ENCODE measurements at regions not wholly inside any gene's neighbourhood (a gene's known extent, or its start where the extent isn't known, plus 50 kb on each side); places are given as distances from the start of the nearest gene placed in this dataset.

GRCh38 chr12:93151079-93151762 lies 222.1 kb upstream of the EEA1 start:
- peaks cover 7% of the 10 kb centered on the region for H3K4me1 ChIP-seq (ENCODE audit: insufficient read depth, low read length, poor library complexity, severe bottlenecking)
- H3K27me3 ChIP-seq (replicated peaks; ENCODE audit: insufficient read depth, low read depth, low read length, poor library complexity), result no peaks in the 10 kb centered on the region
- H3K4me3 ChIP-seq (ENCODE audit: low read depth, low read length, poor library complexity, severe bottlenecking), result no peak overlapping the region
- DNase-seq (ENCODE audit: low spot score), result no peak
- ChIA-PET POLR2A (ENCODE audit: low non-redundant PET) (no interaction called here), CTCF (no interaction called here)
- H3K9me3 ChIP-seq (ENCODE audit: low read depth, low read length, poor library complexity, severe bottlenecking), result no peaks in the 10 kb centered on the region
- BruUV-seq (replicated peaks), result no TSS peak
- intact Hi-C loops (cut with micrococcal nuclease; ENCODE audit: unreplicated experiment), result no loop called here
- H3K36me3 ChIP-seq (ENCODE audit: insufficient read depth, low read length, poor library complexity, severe bottlenecking), result no peaks in the 10 kb centered on the region
- TF ChIP-seq CTCF (conservative IDR thresholded peaks at IDR 0.05; ENCODE audit: low read depth, low read length) (no peak), EZH2 (IDR thresholded peaks at IDR 0.05; ENCODE audit: borderline replicate concordance, low read depth, low read length, poor library complexity, severe bottlenecking) (no peak)
- no peak overlapping the region for H3K27ac ChIP-seq (ENCODE audit: low read depth, low read length, poor library complexity, severe bottlenecking)

- BruUV-seq (replicated peaks), result no TSS peak
- POLR2A ChIA-PET (ENCODE audit: low non-redundant PET), result no interaction called here
- H3K9me3 ChIP-seq (ENCODE audit: low read depth, low read length, poor library complexity, severe bottlenecking), result no peaks in the 10 kb centered on the region
- CTCF ChIA-PET, result no interaction called here
- no peak overlapping the region for H3K27ac ChIP-seq (ENCODE audit: low read depth, low read length, poor library complexity, severe bottlenecking)
- H3K4me1 ChIP-seq (ENCODE audit: insufficient read depth, low read length, poor library complexity, severe bottlenecking), result peaks cover 7% of the 10 kb centered on the region
- no peak for TF ChIP-seq EZH2 (IDR thresholded peaks at IDR 0.05; ENCODE audit: borderline replicate concordance, low read depth, low read length, poor library complexity, severe bottlenecking)
- no peak for TF ChIP-seq CTCF (conservative IDR thresholded peaks at IDR 0.05; ENCODE audit: low read depth, low read length)
- H3K27me3 ChIP-seq (replicated peaks; ENCODE audit: insufficient read depth, low read depth, low read length, poor library complexity), result no peaks in the 10 kb centered on the region
- H3K4me3 ChIP-seq (ENCODE audit: low read depth, low read length, poor library complexity, severe bottlenecking), result no peak overlapping the region
- intact Hi-C loops (cut with micrococcal nuclease; ENCODE audit: unreplicated experiment), result no loop called here
- H3K36me3 ChIP-seq (ENCODE audit: insufficient read depth, low read length, poor library complexity, severe bottlenecking), result no peaks in the 10 kb centered on the region
- no peak for DNase-seq (ENCODE audit: low spot score)
These were observed 223.5 kb upstream of the EEA1 start for GRCh38 chr12:93152617-93153016.

- no peak overlapping the region for H3K27ac ChIP-seq (ENCODE audit: low read depth, low read length, poor library complexity, severe bottlenecking)
- TF ChIP-seq CTCF (conservative IDR thresholded peaks at IDR 0.05; ENCODE audit: low read depth, low read length) (no peak), EZH2 (IDR thresholded peaks at IDR 0.05; ENCODE audit: borderline replicate concordance, low read depth, low read length, poor library complexity, severe bottlenecking) (no peak)
- peaks cover 5% of the 10 kb centered on the region for H3K4me1 ChIP-seq (ENCODE audit: insufficient read depth, low read length, poor library complexity, severe bottlenecking)
- H3K36me3 ChIP-seq (ENCODE audit: insufficient read depth, low read length, poor library complexity, severe bottlenecking), result no peaks in the 10 kb centered on the region
- DNase-seq (ENCODE audit: low spot score), result no peak
- BruUV-seq (replicated peaks), result no TSS peak
- CTCF ChIA-PET, result no interaction called here
- intact Hi-C loops (cut with micrococcal nuclease; ENCODE audit: unreplicated experiment), result no loop called here
- peaks cover 3% of the 10 kb centered on the region for H3K9me3 ChIP-seq (ENCODE audit: low read depth, low read length, poor library complexity, severe bottlenecking)
- no peaks in the 10 kb centered on the region for H3K27me3 ChIP-seq (replicated peaks; ENCODE audit: insufficient read depth, low read depth, low read length, poor library complexity)
- H3K4me3 ChIP-seq (ENCODE audit: low read depth, low read length, poor library complexity, severe bottlenecking), result no peak overlapping the region
- POLR2A ChIA-PET (ENCODE audit: low non-redundant PET), result no interaction called here
These were observed 224.2 kb upstream of the EEA1 start for GRCh38 chr12:93153321-93153720.
